ENCODE measurements at regions not wholly inside any gene's neighbourhood (a gene's known extent, or its start where the extent isn't known, plus 50 kb on each side); places are given as distances from the start of the nearest gene placed in this dataset.

DNA sequence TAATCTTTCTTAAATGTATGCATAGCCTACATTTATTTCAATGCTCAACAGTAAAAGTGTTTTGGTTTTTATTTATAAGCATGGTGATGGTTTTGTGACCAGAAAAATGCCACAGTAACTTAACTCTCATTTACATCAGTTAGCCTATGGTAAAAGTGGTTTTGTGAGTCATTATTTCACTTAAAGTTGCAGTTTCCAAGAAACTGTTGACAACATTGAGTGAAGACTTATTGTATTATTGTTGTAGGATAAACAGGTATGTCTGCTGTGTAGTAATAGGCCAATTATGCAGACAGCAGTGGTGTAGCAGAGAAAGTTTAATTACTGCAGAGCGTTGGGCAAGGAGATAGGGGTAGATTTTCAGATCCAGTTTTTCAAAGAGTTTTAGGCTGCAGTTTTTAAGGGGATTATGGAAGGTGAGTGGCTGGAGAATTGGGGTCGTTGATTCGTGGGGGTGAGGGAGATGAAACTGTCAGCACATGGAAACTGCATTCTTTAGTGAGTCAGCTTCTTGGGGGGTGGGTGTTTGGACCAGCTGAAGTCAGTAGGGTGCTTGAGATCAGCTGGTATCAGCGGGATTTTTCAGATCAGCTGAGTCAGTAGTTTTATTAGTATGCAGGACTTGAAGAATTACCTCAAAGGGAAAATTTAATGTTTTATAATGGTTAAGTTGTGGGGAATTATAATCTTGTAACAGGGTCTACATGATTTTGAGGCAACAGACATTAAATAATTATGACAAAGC, 168.7 kb upstream of the FMN2 start:
- TF ChIP-seq, protein P1, sequence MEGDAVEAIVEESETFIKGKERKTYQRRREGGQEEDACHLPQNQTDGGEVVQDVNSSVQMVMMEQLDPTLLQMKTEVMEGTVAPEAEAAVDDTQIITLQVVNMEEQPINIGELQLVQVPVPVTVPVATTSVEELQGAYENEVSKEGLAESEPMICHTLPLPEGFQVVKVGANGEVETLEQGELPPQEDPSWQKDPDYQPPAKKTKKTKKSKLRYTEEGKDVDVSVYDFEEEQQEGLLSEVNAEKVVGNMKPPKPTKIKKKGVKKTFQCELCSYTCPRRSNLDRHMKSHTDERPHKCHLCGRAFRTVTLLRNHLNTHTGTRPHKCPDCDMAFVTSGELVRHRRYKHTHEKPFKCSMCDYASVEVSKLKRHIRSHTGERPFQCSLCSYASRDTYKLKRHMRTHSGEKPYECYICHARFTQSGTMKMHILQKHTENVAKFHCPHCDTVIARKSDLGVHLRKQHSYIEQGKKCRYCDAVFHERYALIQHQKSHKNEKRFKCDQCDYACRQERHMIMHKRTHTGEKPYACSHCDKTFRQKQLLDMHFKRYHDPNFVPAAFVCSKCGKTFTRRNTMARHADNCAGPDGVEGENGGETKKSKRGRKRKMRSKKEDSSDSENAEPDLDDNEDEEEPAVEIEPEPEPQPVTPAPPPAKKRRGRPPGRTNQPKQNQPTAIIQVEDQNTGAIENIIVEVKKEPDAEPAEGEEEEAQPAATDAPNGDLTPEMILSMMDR (IDR thresholded peaks at IDR 0.05): no peak
- TF ChIP-seq POLR2A (IDR thresholded peaks at IDR 0.05): no peak
